ENCODE measurements at regions not wholly inside any gene's neighbourhood (a gene's known extent, or its start where the extent isn't known, plus 50 kb on each side); places are given as distances from the start of the nearest gene placed in this dataset.

DNA sequence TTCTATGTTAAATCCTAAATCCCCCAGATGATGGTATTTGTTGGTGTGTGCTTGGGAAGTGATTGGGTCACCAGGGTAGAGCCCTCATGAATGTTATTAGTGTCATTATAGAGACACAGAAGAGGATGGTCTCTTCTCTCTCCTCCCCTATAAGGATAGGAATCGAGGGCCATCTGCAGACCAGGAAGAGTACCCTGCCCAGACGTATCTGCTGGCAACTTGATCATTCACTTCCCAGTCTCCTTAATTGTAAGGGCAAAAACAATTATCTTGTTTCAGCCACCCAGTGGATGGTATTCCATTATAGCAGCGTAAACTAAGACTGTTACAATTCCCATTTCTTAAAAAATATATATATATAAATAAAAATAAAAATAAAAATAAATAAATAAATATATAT is 892.2 kb downstream of the SI start:
- TF ChIP-seq, protein P1, sequence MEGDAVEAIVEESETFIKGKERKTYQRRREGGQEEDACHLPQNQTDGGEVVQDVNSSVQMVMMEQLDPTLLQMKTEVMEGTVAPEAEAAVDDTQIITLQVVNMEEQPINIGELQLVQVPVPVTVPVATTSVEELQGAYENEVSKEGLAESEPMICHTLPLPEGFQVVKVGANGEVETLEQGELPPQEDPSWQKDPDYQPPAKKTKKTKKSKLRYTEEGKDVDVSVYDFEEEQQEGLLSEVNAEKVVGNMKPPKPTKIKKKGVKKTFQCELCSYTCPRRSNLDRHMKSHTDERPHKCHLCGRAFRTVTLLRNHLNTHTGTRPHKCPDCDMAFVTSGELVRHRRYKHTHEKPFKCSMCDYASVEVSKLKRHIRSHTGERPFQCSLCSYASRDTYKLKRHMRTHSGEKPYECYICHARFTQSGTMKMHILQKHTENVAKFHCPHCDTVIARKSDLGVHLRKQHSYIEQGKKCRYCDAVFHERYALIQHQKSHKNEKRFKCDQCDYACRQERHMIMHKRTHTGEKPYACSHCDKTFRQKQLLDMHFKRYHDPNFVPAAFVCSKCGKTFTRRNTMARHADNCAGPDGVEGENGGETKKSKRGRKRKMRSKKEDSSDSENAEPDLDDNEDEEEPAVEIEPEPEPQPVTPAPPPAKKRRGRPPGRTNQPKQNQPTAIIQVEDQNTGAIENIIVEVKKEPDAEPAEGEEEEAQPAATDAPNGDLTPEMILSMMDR (conservative IDR thresholded peaks at IDR 0.05 in 1 of 2, IDR thresholded peaks at IDR 0.05 in 1 of 2; ENCODE audit: low read depth in 1 of 2, low read length in 2 of 2): no peak
- TF ChIP-seq EZH2 (IDR thresholded peaks at IDR 0.05; ENCODE audit: low read length, missing control alignments): no peak
